SH-SY5Y (cell line): ENCODE measurements at regions not wholly inside any gene's neighbourhood (a gene's known extent, or its start where the extent isn't known, plus 50 kb on each side); places are given as distances from the start of the nearest gene placed in this dataset.

Experiments used
- GATA2 ChIP-seq: IDR thresholded peaks from 2 replicates; pipeline ENCODE4 v1.6.1; 2011; ENCODE audit warnings: mild to moderate bottlenecking, low read depth, low read length
- GATA3 ChIP-seq: IDR thresholded peaks from 2 replicates; pipeline ENCODE4 v1.6.1; 2011; ENCODE audit warnings: low read depth, mild to moderate bottlenecking, low read length, moderate library complexity

GRCh38 chr4:137649711-137650450 lies 117.6 kb upstream of the PCDH18 start:
- TF ChIP-seq GATA2 = no peak
- no peak for TF ChIP-seq GATA3
